ENCODE measurements at regions not wholly inside any gene's neighbourhood (a gene's known extent, or its start where the extent isn't known, plus 50 kb on each side); places are given as distances from the start of the nearest gene placed in this dataset.
A peak's percentile ranks its signal among the peaks of the same experiment; 100 is the strongest.
"Not testable (repeated sequence)": the region's sequence is repeated elsewhere in the genome, so short reads cannot be mapped to it uniquely, and the experiment has no call there.

GRCh38 chr3:11733914-11734313 lies 90.2 kb upstream of the VGLL4 start:
- Mint-ChIP-seq H3K4me3 (ENCODE audit: low read depth) (no peak overlapping the region), H3K27ac (no peak overlapping the region), H3K4me1 (ENCODE audit: low read depth) (peaks cover 1% of the 10 kb centered on the region), H3K27me3 (peaks cover 6% of the 10 kb centered on the region), H3K9me3 (ENCODE audit: low read depth) (no peaks in the 10 kb centered on the region), H3K36me3 (ENCODE audit: insufficient read depth) (no peaks in the 10 kb centered on the region)
- TF ChIP-seq CTCF (IDR thresholded peaks at IDR 0.05; ENCODE audit: unreplicated experiment): no peak
- no peak for DNase-seq (ENCODE audit: low spot score, unreplicated experiment)

GRCh38 chr3:11727207-11727606 lies 83.5 kb upstream of the VGLL4 start:
- Mint-ChIP-seq H3K36me3 (ENCODE audit: insufficient read depth) (no peaks in the 10 kb centered on the region), H3K4me1 (ENCODE audit: low read depth) (peaks cover under 1% of the 10 kb centered on the region), H3K4me3 (ENCODE audit: low read depth) (no peak overlapping the region), H3K27me3 (peaks cover 20% of the 10 kb centered on the region), H3K27ac (no peak overlapping the region), H3K9me3 (ENCODE audit: low read depth) (no peaks in the 10 kb centered on the region)
- no peak for TF ChIP-seq CTCF (IDR thresholded peaks at IDR 0.05; ENCODE audit: unreplicated experiment)
- DNase-seq (ENCODE audit: low spot score, unreplicated experiment): no peak

- Mint-ChIP-seq H3K27me3 (peaks cover 24% of the 10 kb centered on the region), H3K4me1 (ENCODE audit: low read depth) (peaks cover 8% of the 10 kb centered on the region), H3K4me3 (ENCODE audit: low read depth) (no peak overlapping the region), H3K9me3 (ENCODE audit: low read depth) (no peaks in the 10 kb centered on the region), H3K27ac (no peak overlapping the region), H3K36me3 (ENCODE audit: insufficient read depth) (no peaks in the 10 kb centered on the region)
- TF ChIP-seq CTCF (IDR thresholded peaks at IDR 0.05; ENCODE audit: unreplicated experiment): no peak
- no peak for DNase-seq (ENCODE audit: low spot score, unreplicated experiment)
Observed at GRCh38 chr3:11726146-11726545, 82.4 kb upstream of the VGLL4 start.

- H3K27me3 Mint-ChIP-seq: peaks cover 24% of the 10 kb centered on the region
- peaks cover 16% of the 10 kb centered on the region for H3K4me1 Mint-ChIP-seq (ENCODE audit: low read depth)
Observed at GRCh38 chr3:11725340-11725641, 81.6 kb upstream of the VGLL4 start.

GRCh38 chr3:11724615-11725339 lies 81.1 kb upstream of the VGLL4 start:
- Mint-ChIP-seq H3K27me3 (peaks cover 24% of the 10 kb centered on the region), H3K4me1 (ENCODE audit: low read depth) (peaks cover 16% of the 10 kb centered on the region), H3K4me3 (ENCODE audit: low read depth) (no peak overlapping the region), H3K36me3 (ENCODE audit: insufficient read depth) (no peaks in the 10 kb centered on the region), H3K9me3 (ENCODE audit: low read depth) (no peaks in the 10 kb centered on the region), H3K27ac (no peak overlapping the region)
- TF ChIP-seq CTCF (IDR thresholded peaks at IDR 0.05; ENCODE audit: unreplicated experiment): no peak
- no peak for DNase-seq (ENCODE audit: low spot score, unreplicated experiment)

More at GRCh38 chr3:11725340-11725641, 81.6 kb upstream of the VGLL4 start:
- not testable (repeated sequence) for H3K4me3 Mint-ChIP-seq (ENCODE audit: low read depth); DNase-seq (ENCODE audit: low spot score, unreplicated experiment); H3K36me3 Mint-ChIP-seq (ENCODE audit: insufficient read depth); H3K27ac Mint-ChIP-seq; H3K9me3 Mint-ChIP-seq (ENCODE audit: low read depth)

GRCh38 chr3:11721479-11721878 lies 77.8 kb upstream of the VGLL4 start:
- peak overlapping the region; percentile 82 for H3K4me3 Mint-ChIP-seq (ENCODE audit: low read depth)
- H3K27ac Mint-ChIP-seq: peak overlapping the region; percentile 94
- H3K36me3 Mint-ChIP-seq (ENCODE audit: insufficient read depth): no peaks in the 10 kb centered on the region
- TF ChIP-seq CTCF (IDR thresholded peaks at IDR 0.05; ENCODE audit: unreplicated experiment): no peak
- H3K27me3 Mint-ChIP-seq: peaks cover 24% of the 10 kb centered on the region
- peaks cover 24% of the 10 kb centered on the region for H3K4me1 Mint-ChIP-seq (ENCODE audit: low read depth)
- DNase-seq (ENCODE audit: low spot score, unreplicated experiment): no peak
- no peaks in the 10 kb centered on the region for H3K9me3 Mint-ChIP-seq (ENCODE audit: low read depth)
